PC-3 (cell line): ENCODE measurements at regions not wholly inside any gene's neighbourhood (a gene's known extent, or its start where the extent isn't known, plus 50 kb on each side); places are given as distances from the start of the nearest gene placed in this dataset.

Experiments used
- CTCF ChIP-seq: fragments of 300-600 bp; sonication (generic); conservative IDR thresholded peaks from 2 replicates; pipeline ENCODE4 v1.5.1; 2017; ENCODE audit warnings: antibody characterized with exemption, low read depth, mild to moderate bottlenecking, low read length
- EZH2 ChIP-seq: fragments of 300-600 bp; sonication (generic); IDR thresholded peaks from one replicate; pipeline ENCODE4 v1.6.1; 2017; ENCODE audit warnings: antibody characterized with exemption, mild to moderate bottlenecking, low read length; ENCODE audit not compliant: unreplicated experiment
- EZH2phosphoT487 ChIP-seq: fragments of 300-600 bp; sonication (generic); IDR thresholded peaks from 2 replicates; pipeline ENCODE4 v1.6.1; 2018; ENCODE audit warnings: mild to moderate bottlenecking, antibody characterized with exemption, low read length, borderline replicate concordance

GRCh38 chr13:19056355-19056880, 125.2 kb downstream of the TUBA3C start:
- TF ChIP-seq EZH2, result no peak
- no peak for TF ChIP-seq CTCF
- no peak for TF ChIP-seq EZH2phosphoT487
